ENCODE measurements at regions not wholly inside any gene's neighbourhood (a gene's known extent, or its start where the extent isn't known, plus 50 kb on each side); places are given as distances from the start of the nearest gene placed in this dataset.

- no peak for TF ChIP-seq POLR2A (IDR thresholded peaks at IDR 0.05)
- no peak for TF ChIP-seq CTCF (IDR thresholded peaks at IDR 0.05)
- no peak for TF ChIP-seq EP300 (IDR thresholded peaks at IDR 0.05)
- DNase-seq (ENCODE audit: low spot score in 2 of 2): no peak
- Histone ChIP-seq H3K4me3 (no peak overlapping the region), H3K9me3 (no peaks in the 10 kb centered on the region), H3K27me3 (no peaks in the 10 kb centered on the region), H3K4me1 (peaks cover 0 to 4% (median 0%) of the 10 kb centered on the region in 4 donors), H3K27ac (no peak overlapping the region), H3K36me3 (no peaks in the 10 kb centered on the region)
- 51 to 59% methylated on average over 8 of the region's 8 CpGs for WGBS, 2 donors
Observed at GRCh38 chr1:207243442-207244408, 77.8 kb upstream of the CD55 start.

GRCh38 chr1:207244409-207244801 is 77.1 kb upstream of the CD55 start:
- Histone ChIP-seq H3K27me3 (no peaks in the 10 kb centered on the region), H3K36me3 (no peaks in the 10 kb centered on the region), H3K4me3 (no peak overlapping the region), H3K9me3 (no peaks in the 10 kb centered on the region), H3K27ac (no peak overlapping the region), H3K4me1 (peaks cover 0 to 4% (median 0%) of the 10 kb centered on the region in 4 donors)
- no peak for TF ChIP-seq CTCF (IDR thresholded peaks at IDR 0.05)
- TF ChIP-seq EP300 (IDR thresholded peaks at IDR 0.05): no peak
- TF ChIP-seq POLR2A (IDR thresholded peaks at IDR 0.05): no peak
- DNase-seq (ENCODE audit: low spot score in 2 of 2): no peak
- WGBS, 2 donors: 74 to 77% methylated on average over 6 of the region's 6 CpGs

GRCh38 chr1:207245124-207245523 is 76.4 kb upstream of the CD55 start:
- WGBS, 2 donors: 70 to 78% methylated on average over 2 of the region's 2 CpGs
- Histone ChIP-seq H3K27ac (no peak overlapping the region), H3K4me3 (no peak overlapping the region), H3K4me1 (peaks cover 0 to 4% (median 0%) of the 10 kb centered on the region in 4 donors), H3K9me3 (no peaks in the 10 kb centered on the region), H3K36me3 (no peaks in the 10 kb centered on the region), H3K27me3 (no peaks in the 10 kb centered on the region)
- TF ChIP-seq CTCF (IDR thresholded peaks at IDR 0.05) (no peak), POLR2A (IDR thresholded peaks at IDR 0.05) (no peak), EP300 (IDR thresholded peaks at IDR 0.05) (no peak)
- DNase-seq (ENCODE audit: low spot score in 2 of 2): no peak

GRCh38 chr1:207248544-207249198 is 72.8 kb upstream of the CD55 start:
- no peaks in the 10 kb centered on the region for H3K36me3 ChIP-seq
- 34 to 58% methylated on average over 3 of the region's 3 CpGs for whole genome bisulfite sequencing, 2 donors

More at GRCh38 chr1:207248544-207249198, 72.8 kb upstream of the CD55 start:
- no peak for DNase-seq (ENCODE audit: low spot score in 2 of 2)
- Histone ChIP-seq H3K4me1 (no peaks in the 10 kb centered on the region), H3K27me3 (no peaks in the 10 kb centered on the region), H3K4me3 (no peak overlapping the region), H3K27ac (peak overlapping the region in 1 of 4 donors; percentile 17), H3K9me3 (peaks cover 0 to 7% (median under 1%) of the 10 kb centered on the region in 4 donors)
- TF ChIP-seq CTCF (IDR thresholded peaks at IDR 0.05) (no peak), POLR2A (IDR thresholded peaks at IDR 0.05) (no peak), EP300 (IDR thresholded peaks at IDR 0.05) (peak in 1 of 2 donors; percentile 66)
